Right renal cortex interstitium (tissue), 3 donors: ENCODE measurements at regions not wholly inside any gene's neighbourhood (a gene's known extent, or its start where the extent isn't known, plus 50 kb on each side); places are given as distances from the start of the nearest gene placed in this dataset.
"Not testable (repeated sequence)": the region's sequence is repeated elsewhere in the genome, so short reads cannot be mapped to it uniquely, and the experiment has no call there.

Source experiments
- DNase-seq, 3 donors: peaks; one replicate each; pipeline ENCODE4 v3.0.0-alpha.2; 2013; ENCODE audit warnings: low read depth in 3 of 3, low spot score in 2 of 3

DNA sequence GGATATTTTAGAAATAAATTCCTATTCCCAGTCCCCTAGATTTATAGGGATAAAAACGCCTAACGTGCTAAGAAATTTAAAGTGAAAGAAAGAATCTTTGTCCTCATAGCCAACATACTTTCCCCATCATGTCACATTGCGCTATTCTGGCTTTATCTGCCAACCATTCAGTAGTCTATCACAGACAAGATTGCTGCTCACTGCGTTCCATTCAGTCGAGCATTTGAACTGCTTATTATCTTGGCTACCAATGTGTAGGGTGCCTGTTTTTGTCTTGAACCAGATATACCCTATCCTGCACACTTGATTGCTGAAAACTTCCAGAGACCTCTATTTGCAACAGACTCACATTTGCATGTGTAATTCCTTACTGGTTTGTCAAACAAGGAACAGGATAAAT lies 751.5 kb downstream of the EPHA7 start:
- no peak for DNase-seq

DNA sequence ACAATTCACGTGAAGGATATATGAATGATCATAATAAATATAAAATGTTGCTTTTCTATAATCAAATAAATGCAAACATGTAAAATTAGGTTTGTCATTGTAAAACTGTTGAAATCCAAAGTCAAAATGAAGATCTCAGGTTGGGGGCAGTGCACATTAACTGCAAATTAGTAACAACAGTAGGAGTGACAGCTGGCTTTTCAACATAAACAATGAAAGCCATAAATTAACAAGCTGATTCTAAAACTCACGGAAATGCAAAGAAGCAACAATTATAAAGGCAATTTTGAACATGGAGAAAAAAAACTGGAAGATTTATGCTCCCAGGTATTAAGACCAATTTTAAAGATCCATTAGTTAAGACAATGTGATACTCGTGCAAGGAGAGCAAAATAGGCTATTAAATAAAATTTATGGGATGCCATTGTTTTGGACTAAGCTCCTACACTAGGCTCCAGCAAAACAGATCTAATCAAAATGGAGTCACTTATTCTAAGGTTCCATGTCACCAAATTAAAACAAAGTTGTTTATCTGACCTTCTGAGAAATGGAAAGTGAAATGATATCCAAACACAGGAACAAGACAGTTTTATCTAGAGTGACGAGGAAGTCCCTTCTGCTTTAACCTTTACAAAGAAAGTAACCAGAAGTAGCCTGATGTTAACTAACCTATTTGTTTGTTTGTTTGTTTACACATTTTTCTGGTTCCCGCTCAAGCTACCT lies 770.8 kb downstream of the EPHA7 start:
- peak in 1 of 3 donors; percentile 2 for DNase-seq

DNA sequence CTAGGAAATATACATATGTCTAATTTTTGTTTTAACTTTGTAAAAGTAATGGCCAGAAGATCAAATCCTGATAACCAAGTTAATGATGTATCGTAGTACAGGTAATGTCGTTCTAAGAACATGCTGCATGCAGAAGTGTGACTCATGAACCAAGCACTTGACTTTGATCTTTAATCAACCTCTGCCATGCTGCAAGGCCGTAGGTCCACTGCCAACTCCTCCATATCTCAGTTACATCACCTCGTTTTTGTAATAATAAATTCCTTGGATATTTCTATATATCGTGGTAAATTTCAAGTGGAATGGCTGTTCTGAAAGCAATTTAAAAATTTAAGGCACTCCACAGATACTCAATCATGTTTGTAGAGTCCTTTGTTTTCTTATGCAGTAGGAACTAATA lies 771.7 kb downstream of the EPHA7 start:
- no peak for DNase-seq

DNA sequence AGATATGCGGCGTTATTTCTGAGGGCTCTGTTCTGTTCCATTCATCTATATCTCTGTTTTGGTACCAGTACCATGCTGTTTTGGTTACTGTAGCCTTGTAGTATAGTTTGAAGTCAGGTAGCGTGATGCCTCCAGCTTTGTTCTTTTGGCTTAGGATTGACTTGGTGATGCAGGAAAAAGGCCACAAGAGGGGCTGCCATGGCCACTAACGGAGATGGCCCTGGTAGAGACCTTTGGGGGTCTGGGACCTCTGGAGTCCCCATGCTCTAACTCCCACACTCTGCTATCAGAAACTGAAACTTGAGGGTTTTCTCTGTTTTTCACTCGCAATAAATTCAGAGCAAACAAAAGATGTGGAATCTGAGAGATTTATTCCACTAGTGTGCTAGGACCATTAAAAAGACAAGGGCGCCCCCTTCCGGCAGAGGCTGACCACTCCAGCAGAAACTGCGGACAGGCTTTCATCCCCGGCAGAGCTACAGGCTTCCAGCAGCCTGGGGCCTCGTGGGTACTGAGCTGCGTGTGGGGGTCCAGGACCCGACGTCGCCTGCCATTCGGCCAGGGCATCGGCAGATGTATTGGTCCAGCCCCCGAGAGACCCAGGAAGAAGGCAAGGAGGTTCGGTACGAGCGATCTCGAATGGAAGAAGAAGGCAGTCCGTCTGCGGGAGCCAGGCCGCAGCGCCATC lies 775.1 kb downstream of the EPHA7 start:
- DNase-seq = not testable (repeated sequence)

DNA sequence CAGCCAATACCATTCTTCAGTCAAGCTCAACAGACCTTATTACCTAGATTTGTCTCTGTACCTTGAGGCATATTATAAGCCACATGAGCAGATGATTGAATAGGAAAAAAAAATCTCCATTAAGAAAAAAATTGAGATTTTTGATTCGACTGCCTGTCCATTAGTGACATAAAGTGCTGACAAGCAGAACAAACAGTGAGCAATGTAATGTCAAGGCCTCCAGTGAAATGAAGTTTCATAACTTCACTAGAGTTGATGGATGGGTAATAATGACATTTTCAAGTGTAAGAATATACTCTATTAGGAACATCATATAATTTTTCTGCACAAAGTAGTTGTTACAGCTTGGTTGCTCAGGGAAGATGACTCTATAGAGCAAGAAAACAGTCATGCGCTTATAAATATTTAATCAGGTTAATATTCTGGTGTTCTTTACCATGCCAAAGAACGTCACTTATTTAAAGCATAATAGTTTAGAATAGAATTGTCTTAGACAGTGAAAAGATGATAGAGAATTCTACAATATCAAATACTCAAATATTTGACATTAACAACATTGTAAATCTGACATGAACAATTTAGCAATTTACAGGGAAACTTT lies 783.7 kb downstream of the EPHA7 start:
- no peak for DNase-seq

DNA sequence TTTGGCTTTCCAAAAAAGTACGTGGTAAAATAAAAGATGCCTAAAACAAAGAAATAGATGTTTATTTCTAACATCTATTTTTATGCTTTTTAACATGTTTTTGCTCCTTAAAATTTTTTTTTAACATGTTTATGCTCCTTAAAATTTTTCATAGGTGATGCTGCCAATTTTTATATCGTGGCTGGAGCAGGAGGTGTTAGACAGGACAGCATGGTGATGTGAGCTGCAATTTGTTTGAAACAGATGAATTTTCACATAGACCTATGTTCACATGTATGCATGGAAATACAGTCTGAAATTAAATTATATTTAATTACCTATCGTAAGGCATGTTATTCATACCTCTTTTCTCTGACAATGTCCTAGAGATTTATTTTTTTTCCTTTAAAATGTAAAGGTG lies 784.8 kb downstream of the EPHA7 start:
- DNase-seq = no peak

DNA sequence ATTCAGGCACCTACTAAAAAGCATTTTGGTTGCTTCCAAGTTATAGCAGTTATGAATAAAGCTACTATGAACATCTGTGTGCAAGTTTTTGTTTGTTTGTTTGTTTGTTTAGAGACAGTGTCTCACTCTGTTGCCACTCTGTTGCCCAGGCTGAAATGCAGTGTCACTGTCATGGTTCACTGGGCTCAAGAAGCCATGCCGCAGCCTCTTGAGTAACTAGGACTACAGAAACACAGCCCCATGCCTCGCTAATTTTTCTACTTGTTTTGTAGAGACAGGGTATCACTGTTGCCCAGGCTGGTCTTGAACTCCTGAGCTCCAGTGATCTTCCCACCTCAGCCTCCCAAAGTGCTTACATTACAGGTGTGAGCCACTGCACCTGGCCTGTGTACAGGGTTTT lies 795.9 kb downstream of the EPHA7 start:
- no peak for DNase-seq

DNA sequence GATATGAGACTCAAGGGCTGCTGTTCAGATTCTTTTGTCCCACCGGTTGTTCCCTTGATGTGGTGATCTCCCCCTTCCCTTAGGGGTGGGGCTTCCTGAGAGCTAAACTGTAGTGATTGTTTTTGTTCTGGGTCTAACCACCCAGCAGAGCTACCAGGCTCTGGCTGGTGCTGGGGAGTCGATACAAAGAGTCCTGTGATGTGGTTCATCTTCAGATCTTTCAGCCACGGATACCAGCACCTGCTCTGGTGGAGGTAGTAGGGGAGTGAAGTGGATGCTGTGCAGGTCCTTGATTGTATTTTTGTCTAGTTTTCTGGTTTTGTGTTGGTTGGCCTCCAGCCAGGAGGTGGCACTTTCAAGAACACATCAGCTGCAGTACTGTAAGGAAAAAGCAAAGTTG lies 801.6 kb downstream of the EPHA7 start:
- no peak for DNase-seq

DNA sequence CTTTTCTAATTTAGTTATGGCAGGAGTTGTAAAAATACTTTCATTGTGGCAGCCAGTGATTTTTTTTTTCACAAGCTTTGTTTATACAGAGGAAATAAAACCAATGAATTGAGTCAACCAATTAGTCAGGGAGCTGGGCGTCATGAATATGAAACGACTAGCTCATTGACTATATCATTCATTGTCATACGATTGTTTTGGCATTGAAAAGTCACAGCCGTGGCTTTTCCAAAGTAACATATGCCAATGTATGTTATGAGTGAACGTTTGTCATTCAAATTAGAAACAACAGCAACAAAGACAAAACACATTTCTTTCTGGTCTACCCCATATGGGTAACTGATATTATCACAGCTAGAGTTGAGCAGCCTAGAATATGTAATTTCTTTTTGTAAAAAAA lies 810.6 kb downstream of the EPHA7 start:
- DNase-seq = no peak

DNA sequence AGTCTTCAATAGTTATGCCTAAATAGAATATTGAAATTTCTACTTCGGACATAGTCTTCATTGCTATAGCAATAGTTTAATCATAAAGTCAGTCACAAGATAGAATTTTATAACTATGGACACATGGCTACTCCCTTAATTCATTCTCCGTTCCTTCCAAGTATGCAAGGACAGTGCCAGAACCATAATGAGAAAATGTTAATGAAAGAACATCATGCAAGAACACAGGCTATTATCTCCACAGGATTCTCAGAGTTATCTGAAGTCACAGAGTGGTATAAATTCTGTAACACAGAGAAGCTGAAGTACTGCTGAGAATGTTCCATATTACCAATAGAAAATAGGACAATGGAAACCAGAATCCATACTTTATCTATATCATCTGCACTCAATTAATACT lies 826.2 kb downstream of the EPHA7 start:
- no peak for DNase-seq

DNA sequence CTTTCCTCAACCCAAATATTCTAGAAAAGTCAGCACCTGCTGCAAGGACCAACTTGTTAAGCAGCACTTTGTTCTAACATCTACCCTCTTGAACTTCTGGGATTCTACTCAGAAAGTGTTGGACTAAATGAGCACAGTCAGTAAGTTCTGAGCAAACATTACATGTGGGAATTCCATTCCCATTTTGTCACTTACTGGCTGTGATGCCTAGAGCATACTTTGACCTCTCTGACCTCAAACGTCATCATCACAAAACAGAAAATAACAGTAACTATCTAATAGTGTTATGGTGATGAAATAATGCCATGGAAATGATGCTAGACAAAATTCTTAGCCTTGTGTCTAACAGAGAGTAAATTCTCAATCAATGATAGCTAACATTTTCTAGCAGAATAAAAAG lies 829.4 kb downstream of the EPHA7 start:
- no peak for DNase-seq

DNA sequence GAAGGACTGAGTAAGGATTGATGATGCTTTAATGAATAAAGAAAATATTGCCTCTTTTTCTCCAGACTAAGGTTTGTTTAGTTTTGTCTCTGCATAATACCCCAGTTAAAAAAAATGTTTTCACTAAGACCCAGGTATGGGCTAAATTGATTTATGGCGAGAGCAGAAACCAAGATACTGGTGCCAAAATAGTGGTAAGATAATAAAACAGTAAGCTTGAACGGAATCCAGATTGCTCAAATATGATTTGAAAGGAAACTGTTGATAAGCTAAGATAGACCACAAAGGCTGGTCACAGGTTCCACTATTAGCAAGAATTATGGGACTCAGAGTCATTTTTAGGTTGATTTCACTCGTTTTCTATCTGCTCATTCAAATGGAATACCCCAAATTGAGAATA lies 831.2 kb downstream of the EPHA7 start:
- DNase-seq = no peak

DNA sequence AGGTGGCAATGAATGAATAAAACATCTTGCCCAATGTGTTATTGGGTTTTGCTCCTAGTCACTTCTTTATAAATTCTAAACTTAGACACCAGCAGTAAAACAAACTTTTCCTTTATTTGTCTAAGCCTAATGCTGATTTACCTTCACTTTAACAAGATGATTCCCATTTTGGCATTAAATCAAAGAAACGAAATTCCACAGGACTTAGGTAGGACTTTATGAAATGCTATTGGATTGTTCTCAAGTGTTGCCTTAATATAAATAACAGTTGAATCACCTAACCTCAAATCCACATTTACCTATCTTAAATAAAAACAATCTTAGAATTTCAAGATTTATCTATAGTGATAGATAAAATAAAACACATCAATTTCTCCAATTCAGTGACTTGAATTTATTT lies 831.8 kb downstream of the EPHA7 start:
- DNase-seq = no peak

DNA sequence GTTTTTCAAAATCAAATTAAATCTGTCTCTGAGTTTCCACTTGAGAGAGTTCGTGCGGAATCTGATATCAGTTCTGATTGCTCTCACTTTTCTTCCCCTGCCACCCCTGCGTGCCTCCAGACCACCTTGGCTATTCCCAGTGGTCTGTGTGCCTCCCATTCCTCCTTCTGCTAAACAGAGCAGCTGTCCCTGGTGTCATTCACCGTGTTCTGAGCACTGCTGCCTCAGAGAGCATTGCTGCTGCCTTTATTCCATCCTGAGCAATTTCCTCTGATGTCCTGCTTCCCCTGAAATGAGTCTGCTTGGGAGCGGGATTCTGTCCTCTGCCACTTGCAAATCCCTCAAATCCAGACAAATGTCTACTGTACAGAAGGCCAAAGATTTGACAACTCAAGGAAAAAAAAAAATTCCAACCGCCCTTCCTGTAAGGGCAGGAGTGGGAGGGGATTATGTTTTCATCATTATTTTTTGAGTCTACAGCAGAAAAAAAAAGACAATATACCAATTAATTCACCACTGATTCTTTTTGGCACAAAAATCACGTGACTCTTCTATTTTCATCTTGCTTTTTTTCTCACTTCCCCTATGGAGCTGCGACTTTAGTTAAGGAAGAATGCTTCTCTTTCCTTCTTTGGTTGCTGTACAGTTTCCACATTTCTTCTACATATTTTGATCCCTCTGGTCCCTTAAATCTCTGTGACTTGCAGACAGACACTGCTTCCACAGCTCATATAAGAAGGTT lies 833.0 kb downstream of the EPHA7 start:
- no peak for DNase-seq

DNA sequence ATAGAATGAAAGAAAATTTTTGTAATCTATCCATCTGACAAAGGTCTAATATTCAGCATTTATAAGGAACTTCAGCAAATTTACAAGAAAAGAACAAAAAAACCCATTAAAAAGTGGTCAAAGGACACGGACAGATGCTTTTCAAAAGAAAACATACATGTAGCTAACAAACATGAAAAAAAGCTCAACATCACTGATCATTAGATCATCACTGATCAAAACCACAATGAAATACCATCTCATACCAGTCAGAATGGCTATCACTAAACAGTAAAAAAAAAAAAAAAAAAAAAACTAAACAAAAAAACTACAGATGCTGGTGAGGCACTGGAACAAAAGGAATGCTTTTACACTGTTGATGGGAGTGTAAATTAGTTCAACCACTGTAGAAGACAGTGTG lies 837.1 kb downstream of the EPHA7 start:
- DNase-seq = no peak

DNA sequence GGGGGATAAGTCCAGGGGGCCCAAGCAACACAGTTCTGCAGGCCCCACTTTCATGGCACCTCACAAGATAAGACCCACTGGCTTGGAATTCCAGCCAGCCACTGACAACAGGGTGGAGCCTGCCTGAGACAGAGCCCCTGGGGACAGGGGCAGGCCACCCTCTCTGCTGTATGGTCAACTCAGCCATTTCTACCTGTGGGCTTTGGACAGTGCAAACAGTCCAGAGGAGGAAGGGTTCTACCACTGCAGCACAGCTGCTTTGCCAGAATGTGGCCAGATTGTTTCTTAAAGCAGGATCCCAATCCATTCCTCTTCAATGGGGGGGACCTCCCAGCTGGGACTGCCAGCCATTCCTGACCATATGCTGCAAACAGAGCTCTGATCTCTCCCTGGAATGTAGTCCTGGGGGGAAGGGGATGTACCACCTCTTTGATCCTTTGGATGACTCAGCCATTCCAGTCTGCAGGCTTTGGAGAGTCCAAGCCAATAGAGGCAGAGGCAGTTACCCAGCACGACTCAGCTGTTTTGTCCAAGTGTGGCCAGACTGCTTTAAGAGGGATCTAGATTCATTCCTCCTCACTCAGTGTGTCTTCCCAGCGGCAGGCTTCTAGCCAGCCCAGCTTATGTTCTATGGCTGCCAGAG lies 842.2 kb downstream of the EPHA7 start:
- DNase-seq = no peak

DNA sequence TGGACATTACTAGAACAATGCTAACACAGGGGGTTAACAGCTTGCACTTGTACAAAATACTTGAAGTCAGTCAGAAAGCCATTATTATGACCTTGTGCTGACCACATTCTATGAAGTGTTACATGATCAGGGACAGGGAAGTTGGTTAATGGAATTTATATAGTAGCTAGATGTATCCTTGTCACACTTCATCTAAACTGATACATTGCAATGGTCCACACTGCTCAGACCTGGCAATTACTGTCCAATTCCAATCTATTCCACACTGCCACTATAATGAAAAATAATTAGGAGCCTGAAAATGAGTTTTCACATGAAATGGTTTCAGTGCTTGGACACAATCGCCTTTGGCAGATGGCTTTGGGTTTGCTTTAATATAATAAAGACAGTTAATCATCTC lies 850.8 kb downstream of the EPHA7 start:
- no peak for DNase-seq

DNA sequence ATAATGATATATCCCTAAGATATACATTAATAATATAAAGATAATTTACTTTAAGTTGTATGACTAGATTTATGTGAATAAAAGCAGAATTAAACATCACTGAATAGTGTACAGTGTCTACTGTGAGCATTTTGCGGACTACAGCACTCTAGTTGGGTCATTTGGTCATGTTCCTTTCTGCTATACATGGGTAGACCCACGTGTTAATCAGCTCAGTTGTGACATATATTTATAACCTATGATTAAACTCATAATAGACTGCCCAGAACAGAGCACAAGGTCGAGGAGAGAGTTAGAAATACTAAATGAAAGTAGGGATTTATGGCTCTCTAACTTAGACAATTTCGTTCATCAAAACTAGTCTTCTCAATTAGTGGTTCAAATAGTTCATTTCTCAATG lies 852.7 kb downstream of the EPHA7 start:
- DNase-seq = no peak

DNA sequence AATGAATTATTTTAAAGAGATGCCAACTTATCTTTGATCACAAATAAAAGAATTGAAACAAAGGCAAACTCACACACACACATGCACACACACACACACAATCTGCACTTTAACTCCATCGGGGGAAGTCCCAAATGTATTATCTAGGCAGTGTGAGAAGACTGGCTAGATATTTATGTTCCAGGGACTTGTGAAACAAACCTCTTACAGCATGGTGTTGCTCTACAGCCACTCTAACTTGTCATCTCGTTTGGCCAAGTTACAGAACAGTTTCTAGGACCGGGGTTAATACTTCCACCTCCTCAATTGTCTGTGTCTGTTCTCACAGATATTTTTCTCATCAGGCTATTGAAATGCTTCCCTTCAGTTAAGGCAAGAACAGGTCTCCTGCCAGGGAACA lies 855.0 kb downstream of the EPHA7 start:
- DNase-seq = no peak

DNA sequence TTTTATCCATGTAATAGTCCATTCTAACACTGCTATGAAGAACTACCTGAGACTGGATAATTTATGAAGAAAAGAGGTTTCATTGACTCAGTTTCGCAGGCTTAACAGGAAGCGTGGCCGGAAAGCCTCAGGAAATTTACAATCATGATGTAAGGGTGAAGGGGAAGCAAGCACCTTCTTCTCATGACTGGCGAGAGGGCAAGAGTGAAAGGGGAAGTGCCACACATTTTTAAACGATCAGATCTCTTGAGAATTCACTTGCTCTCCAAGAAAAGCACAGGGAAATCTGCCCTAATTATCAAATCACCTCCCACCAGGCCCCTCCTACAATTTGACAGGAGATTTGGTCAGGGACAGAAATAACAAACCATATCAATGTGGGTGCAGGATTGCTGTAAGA lies 859.7 kb downstream of the EPHA7 start:
- DNase-seq = no peak

DNA sequence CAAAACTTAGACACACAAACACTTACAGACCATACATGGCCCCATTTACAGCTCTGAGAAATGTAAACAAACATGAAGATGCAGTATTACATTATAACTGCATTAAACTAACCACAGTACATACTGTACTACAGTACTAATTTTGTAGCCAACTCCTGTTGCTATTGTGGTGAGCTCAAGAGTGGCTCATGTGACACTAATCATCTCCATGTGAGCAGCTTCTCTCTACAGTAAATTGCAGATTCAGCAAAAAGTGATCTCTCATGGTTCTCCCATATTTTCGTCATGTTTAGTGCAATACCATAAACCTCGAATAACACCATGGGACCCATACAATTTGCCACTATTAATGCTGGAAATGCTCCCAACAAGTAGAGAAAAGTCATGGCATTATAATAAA lies 860.4 kb downstream of the EPHA7 start:
- DNase-seq = no peak
